Stimulated activated CD8-positive, alpha-beta memory T cell treated with anti-CD3 and anti-CD28 coated beads, Interleukin-4, amount 100 ng/mL, for 48 hours (primary cell): ENCODE measurements at regions not wholly inside any gene's neighbourhood (a gene's known extent, or its start where the extent isn't known, plus 50 kb on each side); places are given as distances from the start of the nearest gene placed in this dataset.
"Not testable (repeated sequence)": the region's sequence is repeated elsewhere in the genome, so short reads cannot be mapped to it uniquely, and the experiment has no call there.

Experiments used
- DNase-seq: peaks from one replicate; pipeline ENCODE4 v3.0.0-alpha.2; 2020

DNA sequence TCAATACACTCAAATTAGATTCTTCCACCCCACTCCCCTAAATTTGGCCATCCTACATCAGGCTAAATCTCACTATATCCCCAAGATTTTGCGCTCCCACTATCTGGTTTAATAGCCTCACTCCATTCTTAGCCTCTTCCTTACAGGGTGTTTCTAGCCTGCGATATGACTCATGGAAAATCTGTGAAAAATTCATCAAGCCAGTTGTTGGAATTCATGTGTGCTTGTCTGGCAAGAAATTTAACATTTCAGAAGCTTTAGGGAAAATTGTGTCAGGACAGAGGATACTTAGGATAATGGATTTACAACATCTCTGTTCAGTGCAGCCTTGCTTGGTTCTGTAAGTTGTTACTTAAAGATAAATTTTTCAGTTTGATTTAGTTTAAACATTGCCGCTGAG lies 1249.9 kb upstream of the AUTS2 start:
- DNase-seq: no peak

DNA sequence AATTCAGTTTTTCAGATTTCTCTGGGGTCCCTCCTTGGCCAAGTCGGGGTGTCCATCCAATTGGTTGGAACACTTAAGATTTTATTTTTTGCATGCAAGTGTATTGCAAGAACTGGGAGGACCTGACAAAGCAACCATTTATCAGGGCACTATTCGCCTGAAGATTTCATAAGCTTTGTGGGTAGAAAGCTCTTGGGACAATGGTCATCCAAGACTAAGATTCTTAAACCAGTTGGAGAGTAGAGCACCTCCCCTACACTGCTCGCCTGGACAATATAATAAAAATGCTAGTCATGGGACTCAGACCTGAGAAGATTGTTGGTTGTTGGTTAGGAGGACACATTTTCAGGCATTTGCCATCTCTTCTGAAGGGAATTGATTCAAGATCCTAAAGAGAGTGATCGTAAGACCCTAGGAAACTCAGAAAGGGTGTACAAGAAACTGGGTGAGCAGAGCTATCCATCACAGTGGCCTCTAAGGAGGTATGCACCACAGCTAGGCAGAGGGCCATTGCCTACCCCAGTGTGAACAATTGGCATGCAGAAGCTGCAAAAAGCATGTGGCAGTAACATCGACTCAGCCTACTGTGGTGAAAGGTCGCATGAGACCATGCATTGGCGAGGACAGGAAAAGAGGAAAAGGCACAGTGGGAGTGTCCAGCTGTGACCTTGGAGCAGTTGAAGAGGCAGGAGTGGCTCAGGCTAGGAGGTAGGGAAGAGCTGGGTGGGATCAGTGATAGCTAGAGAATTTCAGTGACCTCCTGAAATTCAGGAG lies 1235.3 kb upstream of the AUTS2 start:
- no peak for DNase-seq

DNA sequence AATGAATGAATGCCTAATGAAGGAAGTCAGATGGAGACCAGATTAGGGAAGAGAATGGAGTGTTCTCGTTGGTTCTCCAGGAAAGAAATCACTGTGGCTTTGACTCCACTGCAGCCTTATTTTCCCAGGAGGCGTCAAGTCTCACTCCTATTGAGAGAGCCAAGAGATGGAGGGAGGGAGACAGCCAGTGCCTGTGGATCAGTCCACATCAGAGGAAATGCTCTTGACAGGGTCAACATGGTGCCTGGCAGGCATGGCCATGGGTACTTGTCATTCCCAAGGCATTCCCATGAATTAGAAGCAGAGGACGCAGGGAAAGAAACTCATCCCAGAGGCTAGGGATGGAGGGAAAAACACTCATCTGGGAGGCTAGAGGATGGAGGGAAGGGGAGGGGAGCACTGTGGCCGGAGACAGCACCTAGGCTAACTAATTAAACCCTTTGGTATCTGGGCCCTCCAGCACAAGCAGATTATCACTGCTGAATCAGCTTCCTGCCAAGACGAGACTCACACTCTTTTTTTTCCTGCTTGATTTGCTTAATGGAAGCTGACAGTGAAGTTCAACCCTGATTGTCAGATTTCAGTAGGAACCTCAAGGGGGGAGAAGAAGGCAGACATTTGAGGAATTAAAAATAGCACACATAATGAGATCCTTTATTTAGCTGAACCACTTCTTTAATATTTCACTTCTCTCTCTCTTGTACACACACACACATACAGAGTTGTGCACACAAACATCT lies 1233.2 kb upstream of the AUTS2 start:
- DNase-seq: no peak

DNA sequence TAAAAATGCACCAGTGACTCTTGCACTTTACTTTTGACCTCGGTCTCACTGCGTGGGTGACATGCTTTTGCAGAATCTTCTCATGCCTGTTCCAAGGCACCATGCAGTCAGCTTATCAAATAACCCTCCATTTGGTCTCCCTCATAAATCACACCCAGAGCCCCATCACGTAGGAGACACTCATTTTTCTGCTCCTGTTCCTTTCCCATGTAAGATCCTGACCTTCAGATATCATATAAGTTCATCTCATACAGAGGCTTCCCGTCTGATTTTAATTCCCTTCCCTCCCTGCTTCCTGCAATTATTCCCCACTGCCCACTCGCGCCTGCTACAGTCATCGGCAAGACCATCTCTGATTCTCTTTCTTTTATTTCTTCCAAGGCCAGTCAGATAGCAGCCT lies 1226.3 kb upstream of the AUTS2 start:
- no peak for DNase-seq

DNA sequence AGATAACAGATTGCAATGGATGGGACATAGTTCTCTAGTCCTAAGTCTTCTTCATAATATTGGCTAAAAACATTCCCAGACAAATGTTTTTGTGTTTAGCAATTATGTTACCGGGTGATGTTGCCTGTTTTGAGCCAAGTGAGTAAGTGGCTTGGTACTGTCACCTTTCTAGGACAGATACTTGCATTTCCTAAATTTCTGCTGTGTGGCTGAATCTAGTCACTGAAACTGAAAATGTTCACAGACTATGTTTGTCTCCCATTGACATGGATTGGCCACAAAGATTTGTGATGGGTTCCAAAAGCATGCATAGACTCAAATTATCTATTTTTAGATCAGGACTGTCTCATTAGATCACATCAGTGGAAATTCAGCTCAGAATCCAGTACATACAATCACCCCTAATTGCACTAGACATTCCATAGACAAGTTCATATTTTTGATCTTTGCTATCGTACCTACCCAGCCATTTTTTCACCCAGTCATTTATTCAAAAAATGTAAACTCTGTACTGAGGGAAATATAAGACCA lies 1222.1 kb upstream of the AUTS2 start:
- DNase-seq: no peak

DNA sequence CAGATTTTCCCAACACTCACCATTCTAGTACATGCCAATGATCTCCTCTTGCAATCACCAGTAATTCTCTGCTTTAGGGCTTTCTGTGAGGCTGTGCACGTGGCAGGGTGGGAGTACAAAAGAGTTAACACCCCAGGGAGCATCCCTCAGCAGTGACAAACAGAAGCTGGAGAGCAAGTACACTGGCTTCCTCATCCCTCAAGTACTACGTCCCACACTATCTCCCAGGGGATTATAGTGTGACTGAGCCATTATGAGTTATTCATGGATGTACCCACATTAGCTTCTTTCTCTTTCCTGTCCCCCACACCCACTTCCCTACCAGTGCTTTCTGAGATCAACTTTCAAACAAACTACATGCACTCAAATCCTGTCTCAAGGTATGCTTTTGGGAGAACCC lies 1216.5 kb upstream of the AUTS2 start:
- no peak for DNase-seq

DNA sequence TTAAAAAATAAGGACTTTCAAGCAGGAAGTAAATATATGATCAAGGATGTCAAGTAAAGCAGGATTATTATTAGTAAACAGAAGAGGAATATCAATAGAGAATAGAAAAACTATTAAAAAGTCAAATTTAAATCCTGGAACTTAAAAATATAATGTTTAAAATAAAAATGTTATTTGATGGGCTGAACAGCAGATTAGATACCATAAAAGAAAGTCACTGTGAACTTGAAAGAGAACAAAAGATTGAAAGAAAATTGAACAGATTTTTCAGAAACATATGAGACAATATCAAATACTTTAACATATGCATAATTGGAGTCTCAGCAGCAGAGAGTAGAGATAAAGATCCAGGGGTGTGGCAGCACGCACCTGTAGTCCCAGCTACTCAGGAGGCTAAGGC lies 1213.7 kb upstream of the AUTS2 start:
- no peak for DNase-seq

DNA sequence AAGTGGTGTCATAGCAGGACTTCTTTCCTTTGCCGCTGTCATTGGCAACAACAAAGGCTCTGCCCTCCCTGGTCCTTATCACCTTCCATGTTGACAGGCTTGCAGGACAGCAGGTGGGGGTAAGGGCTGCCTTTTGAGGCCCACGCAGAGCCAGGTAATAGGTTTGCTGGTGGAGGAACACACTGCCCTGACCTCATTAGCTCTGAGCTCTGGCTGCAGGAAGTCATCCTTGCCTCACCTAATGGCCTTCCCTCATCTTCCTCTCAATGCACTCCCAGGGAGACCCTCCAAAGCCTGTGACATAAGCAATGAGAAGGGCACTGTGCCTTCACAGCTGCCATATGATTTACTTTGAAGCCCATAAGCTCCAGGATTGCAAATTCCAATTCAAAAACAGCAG lies 1205.2 kb upstream of the AUTS2 start:
- no peak for DNase-seq

DNA sequence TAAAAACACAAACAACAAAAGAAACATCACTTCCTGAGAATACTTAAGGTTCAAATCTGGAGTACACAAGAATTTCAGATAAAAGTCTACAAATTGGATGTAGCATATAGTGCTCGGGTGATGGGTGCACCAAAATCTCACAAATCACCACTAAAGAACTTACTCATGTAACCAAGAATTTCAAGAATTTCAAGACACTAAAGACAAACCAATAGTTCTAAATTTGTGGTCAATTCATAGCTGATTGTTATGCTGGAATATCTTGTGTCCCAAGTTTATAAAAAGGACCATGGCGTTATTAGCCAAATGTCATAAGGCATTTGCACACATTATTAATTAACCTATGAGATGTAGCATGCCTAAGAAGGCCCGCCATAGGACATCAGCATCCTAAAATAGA lies 1204.1 kb upstream of the AUTS2 start:
- no peak for DNase-seq

DNA sequence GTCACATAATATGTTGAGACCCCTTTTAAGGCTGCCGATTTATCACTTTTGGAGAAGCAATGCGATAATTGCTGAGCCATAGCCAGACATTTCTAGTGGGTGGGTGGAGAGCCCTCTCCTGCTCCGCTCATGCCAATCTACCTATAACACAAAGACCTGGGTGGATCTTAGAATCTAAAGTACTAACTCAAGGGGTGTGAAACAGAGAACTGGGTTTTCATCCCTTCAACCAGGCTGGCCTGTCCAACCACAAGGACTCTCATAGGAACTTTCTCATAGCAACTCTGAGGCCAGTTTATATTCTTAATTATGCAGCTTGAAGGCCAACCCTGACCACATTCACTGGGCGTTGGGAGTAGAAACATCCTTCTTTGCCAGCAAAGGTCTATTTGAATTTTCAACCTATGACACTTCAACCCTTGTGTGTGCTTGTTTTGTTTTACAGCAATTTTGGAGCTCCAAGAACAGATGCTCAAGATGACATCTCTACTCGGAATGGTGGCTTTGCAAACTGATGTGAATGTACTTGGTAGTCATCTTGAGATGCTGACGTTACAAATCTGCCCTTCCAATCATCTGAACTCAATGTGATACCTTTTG lies 1198.2 kb upstream of the AUTS2 start:
- DNase-seq: no peak

DNA sequence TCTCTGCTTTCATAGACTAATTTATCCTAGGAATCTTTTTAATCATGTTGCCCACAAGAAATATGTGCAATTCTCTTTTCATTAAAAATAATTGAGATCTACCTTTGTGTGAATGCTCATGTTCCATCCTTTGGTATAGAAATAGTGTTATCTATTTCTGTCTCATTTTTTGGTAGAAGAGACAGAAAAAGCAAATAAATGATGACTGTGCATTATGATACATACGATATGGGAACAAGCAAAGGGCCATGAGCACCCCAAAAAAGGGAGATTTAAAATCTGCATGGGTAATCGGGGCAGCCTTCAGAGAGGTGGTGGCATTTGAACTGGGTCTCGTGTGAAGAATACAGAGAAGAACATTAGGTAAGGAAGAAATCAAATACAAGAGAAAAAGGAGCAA lies 1197.5 kb upstream of the AUTS2 start:
- DNase-seq: no peak

DNA sequence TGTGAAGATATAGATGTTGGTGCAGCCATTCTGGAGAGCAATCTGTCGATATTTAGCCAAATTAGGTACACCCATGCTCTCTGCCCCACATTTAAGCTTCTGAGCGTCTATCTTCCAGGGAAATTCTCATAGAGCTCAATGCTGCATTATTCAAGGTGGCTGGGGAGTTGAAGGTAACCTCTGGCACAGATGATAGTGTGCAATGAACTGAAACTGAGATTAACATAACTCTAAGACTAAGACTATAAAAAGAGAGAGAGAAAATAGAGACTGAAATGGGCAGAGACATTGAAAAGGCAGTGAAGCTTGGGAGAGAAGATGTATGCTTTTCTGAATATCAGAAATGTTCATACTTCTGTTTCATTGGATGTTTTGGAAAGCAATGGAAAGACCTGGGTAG lies 1197.0 kb upstream of the AUTS2 start:
- DNase-seq: no peak

DNA sequence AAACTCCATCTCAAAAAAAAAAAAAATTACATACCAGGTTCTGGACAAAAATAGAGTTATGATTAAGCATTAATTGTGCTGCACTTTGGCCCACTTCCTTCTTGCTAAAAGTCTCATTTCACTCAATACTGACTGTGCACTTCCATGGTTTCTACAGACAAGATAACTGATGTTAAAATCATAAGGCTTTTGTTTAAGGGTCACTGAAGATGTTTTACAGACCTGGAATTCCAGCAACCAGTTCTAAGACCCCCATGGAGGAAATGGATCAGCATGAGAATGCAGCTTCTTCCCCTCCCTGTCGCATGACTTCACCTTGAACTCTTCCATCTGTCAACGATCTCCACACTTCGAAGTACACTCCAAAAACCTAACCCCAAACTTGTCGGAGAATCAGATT lies 1191.8 kb upstream of the AUTS2 start:
- DNase-seq: no peak

DNA sequence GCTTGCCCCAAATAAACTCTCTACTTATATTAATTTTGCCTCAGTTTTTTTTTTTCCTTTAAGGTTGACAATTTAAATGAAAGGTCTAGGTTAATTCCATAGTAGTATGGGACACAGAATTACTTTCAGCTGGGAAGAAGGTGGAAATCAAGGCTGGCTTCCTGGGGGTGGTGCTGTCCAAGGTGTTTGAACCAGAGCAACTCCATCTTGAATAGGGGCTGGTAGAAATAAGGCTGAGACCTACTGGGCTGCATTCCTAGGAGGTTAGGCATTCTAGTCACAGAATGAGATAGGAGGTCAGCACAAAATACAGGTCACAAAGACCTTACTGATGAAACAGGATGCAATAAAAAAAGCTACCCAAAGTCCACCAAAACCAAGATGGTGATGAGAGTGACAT lies 1190.8 kb upstream of the AUTS2 start:
- DNase-seq: no peak

DNA sequence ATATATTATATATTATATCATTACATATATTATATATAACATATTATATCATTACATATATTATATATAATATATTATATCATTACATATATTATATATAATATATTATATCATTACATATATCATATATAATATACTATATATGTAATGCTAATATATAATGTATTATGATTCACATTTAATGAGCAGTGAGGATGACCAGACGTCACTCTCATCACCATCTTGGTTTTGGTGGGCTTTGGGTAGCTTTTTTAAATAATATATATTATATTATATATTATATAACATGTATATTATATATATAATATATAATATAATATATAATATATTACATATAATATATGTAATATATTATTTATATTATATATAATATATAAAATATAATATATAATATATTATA lies 1189.4 kb upstream of the AUTS2 start:
- DNase-seq: no peak

DNA sequence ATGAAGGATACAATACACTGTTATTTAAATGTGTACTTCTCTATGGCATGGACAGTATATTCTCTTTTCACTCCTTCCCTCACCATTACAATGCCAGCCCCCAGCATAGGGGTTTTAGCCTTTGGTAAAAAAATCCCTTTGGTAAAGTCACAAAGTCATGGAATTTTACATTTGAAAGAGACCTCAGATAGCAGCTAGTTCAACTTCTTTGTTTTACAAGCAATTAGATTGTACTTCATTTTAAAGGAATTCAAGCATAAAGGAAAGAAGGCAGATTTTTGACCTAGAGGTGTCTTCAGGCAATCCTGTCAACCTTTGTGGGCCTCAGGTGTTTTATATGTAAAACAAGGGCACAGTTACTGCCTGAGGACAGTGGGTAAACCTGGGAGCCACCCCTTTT lies 1188.4 kb upstream of the AUTS2 start:
- DNase-seq: no peak

DNA sequence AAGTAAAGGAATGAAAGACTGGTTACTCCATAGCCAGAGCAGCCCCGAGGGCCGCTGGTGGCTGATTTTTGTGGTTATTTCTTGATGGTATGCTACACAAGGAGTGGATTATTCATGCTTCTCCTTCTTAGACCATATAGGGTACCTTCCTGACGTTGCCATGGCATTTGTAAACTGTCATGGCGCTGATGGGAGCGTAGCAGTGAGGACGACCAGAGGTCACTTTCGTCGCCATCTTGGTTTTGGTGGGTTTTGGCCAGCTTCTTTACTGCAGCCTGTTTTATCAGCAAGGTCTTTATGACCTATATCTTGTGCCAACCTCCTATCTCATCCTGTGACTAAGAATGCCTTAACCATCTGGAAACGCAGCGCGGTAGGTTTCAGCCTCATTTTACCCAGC lies 1187.6 kb upstream of the AUTS2 start:
- not testable (repeated sequence) for DNase-seq

DNA sequence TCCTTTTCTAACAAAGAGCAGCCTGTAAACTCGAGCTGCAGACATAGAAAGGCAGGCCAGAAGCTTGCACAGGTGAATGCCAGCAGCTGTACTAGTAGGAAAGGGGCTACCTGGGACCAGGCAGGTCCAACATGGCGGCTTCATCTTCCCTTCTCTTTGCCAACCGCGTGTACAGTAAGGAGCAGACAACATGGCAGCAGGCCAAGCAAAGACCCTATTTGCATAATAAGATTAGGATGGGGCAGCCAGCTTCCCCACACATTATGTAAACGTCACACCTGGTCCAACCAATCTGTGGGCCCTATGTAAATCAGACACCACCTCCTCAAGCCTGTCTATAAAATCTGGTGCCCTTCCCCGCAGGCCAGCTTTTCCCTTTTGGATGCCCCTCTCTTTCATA lies 1186.5 kb upstream of the AUTS2 start:
- no peak for DNase-seq

DNA sequence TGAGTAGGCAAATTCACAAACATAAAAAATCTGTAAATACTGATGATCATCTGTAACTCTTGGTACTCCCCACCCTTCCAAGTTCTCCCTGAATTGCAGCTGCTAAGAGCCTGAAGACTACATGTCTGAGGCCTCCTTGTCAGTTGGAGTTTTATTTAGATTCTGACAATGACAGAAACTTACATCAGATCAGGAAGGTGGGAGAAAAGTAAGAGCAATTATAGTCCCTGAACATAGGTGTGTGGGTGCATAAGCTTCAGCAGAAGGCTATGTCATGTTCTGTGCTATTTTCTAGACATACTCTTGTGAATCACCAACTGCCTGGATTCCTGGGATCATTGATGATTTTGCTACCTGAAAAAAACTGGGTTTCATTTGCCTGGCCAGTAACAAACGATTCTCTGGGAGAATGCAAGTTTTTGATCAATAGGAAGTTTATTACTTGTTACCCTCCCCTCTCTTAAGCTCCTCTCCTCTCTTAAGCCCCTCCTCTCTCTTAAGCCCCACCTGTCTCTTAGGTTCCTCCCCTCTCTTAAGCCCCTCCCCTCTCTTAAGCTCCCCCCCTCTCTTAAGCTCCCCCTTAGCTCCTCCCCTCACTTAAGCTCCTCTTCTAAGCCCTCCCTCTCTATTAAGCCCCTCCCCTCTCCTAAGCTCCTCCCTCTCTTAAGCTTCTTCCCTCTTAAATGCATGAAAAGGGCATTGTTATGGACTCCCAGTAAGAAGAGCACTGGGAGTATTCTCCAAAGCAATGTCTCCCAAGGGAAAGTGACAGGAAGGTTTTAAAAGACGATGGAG lies 1183.4 kb upstream of the AUTS2 start:
- no peak for DNase-seq

DNA sequence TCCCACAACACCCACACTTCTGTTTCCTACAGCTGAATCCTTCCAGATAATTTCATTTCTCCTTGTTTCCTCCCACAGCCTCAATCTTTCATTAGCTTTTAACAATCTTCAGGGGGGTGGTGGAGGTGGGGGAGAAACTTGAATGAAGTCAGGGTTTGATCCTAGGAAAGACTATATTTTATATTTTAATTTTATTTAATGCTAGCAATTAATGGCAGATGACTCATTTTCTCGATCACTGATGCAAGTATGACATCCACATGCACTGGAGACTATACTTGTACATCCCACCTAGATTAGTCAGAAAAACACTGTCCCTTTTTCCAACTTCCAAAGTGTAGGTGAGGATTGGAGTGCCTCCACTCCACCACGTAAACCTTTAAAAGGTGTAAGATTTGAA lies 1181.3 kb upstream of the AUTS2 start:
- no peak for DNase-seq

DNA sequence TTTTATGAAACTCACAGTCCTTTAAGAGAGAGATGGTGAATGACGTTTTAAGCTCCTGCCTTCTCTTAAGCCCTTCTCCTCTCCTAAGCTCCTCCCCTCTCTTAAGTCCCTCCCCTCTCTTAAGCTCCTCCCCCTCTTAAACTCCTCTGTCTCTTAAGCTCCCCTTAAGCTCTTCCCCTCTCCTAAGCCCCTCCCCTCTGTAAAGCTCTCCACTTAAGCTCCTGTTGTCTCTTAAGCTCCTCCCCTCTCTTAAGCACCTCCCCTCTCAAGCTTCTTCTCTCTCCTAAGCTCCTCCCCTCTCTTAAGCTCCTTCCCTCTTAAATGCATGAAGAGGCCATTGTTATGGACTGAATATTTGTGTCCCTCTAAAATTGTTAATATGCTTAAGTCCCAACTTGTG lies 1180.6 kb upstream of the AUTS2 start:
- no peak for DNase-seq

DNA sequence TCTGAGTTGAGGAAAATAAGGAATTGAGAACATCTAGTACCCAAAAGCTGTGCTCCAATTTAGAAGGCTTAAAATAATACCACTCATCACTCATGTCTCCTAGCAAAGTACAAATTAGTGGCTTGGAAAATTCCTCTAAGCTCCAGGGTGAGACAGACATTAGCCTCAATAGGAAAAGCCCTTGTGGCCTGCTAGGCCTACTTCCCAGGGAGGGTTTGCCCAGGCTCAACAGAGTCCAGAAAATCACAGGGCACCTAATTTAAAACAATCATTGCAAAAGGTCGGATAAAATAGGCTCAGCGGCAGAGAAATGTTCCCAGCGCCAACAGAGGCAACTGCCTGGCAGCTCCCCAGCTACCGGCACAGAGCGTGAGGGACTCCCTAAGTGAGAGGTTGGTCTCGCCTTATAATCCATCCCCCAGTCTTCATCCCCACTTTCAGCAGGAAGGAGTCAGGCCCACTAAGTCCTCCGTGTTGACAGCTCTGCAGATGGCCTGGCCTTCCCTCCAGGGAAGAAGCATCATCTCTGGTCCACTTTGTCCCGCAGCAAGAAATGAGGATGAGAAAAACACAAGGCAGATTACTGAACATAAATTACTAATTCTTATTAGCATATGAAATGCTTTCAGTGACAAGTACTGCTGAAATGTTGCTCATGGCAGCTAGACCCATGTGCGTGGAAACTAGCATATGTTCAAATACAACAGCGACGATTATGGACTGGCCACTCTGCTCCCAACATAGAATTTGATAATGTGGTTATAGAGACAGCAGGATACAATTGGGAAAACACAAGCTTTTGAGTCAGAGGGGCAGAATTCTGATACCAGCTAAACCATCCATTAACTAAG lies 1177.7 kb upstream of the AUTS2 start:
- no peak for DNase-seq
